HG02610 (cell line): ENCODE measurements at regions not wholly inside any gene's neighbourhood (a gene's known extent, or its start where the extent isn't known, plus 50 kb on each side); places are given as distances from the start of the nearest gene placed in this dataset.
A peak's percentile ranks its signal among the peaks of the same experiment; 100 is the strongest.

Experiments
- ATAC-seq: cut with Tn5 transposase; IDR thresholded peaks from one replicate; pipeline ENCODE4 v1.9.1; 2021; ENCODE audit warnings: mild to moderate bottlenecking, moderate library complexity; ENCODE audit not compliant: unreplicated experiment

DNA sequence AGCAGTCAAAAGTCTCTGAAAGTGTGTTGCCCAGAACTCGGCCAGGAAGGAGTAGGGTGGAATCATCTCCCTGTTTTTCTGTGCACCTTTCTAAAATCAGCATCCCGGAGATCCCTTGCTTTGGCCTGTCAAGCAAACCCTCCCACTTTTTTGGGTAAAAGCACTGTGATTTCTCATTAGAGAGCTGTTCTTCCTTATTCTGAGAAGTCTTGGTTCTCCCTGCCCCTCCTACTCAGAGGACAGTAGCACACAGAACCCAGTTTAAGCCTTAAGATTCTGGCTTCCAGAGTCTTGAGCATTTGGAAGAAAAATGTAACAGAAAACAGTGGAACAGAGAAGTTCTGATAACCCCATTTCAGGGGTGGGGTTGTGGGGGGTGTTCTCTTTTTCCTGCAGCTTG lies 52.6 kb upstream of the KATNAL1 start:
- no peak for ATAC-seq

GRCh38 chr13:30360586-30360985 lies 53.2 kb upstream of the KATNAL1 start:
- ATAC-seq: no peak

GRCh38 chr13:30362005-30362788 lies 54.8 kb upstream of the KATNAL1 start:
- no peak for ATAC-seq

- ATAC-seq: no peak
Observed at GRCh38 chr13:30362869-30363268, 55.5 kb upstream of the KATNAL1 start.

DNA sequence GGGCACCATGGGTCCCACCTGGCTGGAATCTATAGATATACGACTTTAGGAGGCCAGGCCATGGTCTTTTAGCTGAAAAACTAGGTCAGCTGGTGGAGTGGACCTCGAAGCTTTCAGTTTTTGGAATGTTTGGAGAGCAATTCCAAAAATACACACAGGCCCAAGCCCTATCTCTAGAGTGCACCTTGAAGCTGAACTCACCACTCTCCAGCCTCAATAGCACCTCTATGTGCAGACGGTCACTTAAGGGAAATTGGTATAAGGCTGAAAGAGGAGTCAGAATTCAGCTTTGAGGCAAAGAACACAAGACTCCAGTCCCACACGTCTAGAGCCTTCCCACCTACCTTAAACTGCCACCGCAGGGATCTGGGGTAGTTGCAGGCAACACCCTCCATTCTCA lies 56.4 kb upstream of the KATNAL1 start:
- ATAC-seq: no peak

DNA sequence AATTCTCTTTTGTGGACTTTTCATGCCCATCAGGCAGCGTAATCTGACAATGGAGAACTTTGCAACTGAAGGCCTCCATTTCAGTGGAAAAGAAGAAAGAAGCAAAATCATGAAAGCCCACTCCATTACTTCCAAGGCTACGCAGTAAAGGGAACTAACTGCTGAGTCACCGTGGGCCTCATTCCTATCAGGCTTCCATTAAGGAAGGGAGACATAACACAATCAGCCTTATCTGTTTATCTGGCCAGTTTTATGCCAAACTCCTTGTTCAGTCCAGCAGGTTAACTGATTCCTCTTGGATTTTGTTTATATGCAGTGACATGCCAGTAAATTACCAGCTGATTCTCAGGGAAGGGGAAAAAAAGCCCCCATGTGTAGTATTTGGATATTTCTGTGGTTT lies 56.8 kb upstream of the KATNAL1 start:
- ATAC-seq: no peak

DNA sequence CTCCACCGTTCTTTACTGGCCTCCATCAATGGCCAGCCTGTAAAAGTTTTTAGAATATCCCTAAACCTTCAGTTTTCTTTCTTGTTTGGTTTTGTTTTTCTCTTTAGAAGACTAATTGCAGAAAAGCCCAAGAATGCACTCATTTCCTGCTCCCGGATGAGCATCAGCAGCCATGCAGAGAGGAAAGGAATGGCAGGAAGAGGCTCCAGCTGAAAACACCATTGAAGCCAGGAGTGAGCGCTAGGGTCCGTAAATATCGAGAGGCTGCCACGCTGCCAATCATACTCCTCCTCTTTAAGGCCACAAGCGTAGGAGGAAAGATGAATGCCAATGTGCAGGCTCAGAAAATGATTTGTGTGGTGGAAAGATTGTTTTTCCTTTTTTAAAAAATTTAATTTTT lies 57.4 kb upstream of the UBE2L5 start:
- no peak for ATAC-seq

GRCh38 chr13:30366088-30366487 lies 56.2 kb upstream of the UBE2L5 start:
- no peak for ATAC-seq

GRCh38 chr13:30367296-30367695 lies 55.0 kb upstream of the UBE2L5 start:
- no peak for ATAC-seq

- ATAC-seq: no peak
Observed at GRCh38 chr13:30370146-30370545, 52.1 kb upstream of the UBE2L5 start.

DNA sequence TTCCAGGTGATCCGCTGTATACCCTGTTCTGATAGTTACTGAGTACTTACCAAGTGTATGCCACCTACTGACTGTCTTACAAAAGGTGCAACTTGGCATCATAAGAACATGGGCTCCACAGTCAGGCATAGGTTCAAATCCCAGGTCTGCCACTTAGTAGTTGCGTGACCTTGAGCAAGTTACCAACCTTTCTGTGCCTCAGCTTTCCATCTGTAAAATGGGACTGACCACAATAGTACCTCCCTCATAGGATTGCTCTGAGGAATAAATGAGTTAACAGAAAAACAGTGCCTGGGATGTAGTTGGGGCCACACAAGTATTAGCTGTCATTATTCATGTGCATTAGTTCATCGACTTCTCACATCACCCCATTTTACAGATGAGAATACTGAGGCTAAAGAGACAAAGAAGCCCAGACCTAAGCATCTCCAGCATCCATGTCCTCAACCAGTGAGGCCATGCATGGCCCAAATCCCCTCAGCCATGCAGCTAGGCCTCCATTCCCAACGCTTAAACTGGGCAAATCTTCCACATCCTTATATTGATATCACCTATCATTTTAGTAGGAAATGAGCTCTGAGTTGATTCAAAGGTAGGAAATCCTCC lies 51.3 kb upstream of the UBE2L5 start:
- no peak for ATAC-seq

GRCh38 chr13:30371649-30372265 lies 50.5 kb upstream of the UBE2L5 start:
- ATAC-seq: peak; percentile 74
